Calu3 (cell line): ENCODE measurements at regions not wholly inside any gene's neighbourhood (a gene's known extent, or its start where the extent isn't known, plus 50 kb on each side); places are given as distances from the start of the nearest gene placed in this dataset.

Source experiments
- BruUV-seq: library from RNA; stranded (reverse); fragments of 400-500 nt; replicated peaks from 2 replicates; lab custom pipeline; 2021; lab: Mats Ljungman, UMichigan
- CTCF ChIA-PET: fragments of 300-600 bp; sonication (Branson Sonifier 250); formaldehyde crosslinking; loops from one replicate; lab custom pipeline; 2022; ENCODE audit warnings: antibody characterized with exemption; lab: Charles Lee
- DNase-seq: peaks from one replicate; pipeline ENCODE4 v3.0.0; 2022
- H3K27ac Mint-ChIP-seq: one replicate; pipeline ENCODE4 v1.8.0; 2022; ENCODE audit warnings: mixed read lengths; ENCODE audit not compliant: unreplicated experiment
- H3K27me3 Mint-ChIP-seq: one replicate; pipeline ENCODE4 v1.8.0; 2022; ENCODE audit warnings: mixed read lengths; ENCODE audit not compliant: unreplicated experiment
- H3K36me3 Mint-ChIP-seq: one replicate; pipeline ENCODE4 v1.8.0; 2022; ENCODE audit warnings: mild to moderate bottlenecking, moderate library complexity, mixed read lengths; ENCODE audit not compliant: insufficient read depth, unreplicated experiment
- H3K4me1 Mint-ChIP-seq: one replicate; pipeline ENCODE4 v1.8.0; 2022; ENCODE audit warnings: mild to moderate bottlenecking, low read depth, mixed read lengths; ENCODE audit not compliant: unreplicated experiment
- H3K4me3 Mint-ChIP-seq: one replicate; pipeline ENCODE4 v1.8.0; 2022; ENCODE audit warnings: mild to moderate bottlenecking, low read depth, moderate library complexity, mixed read lengths; ENCODE audit not compliant: unreplicated experiment
- H3K9me3 Mint-ChIP-seq: one replicate; pipeline ENCODE4 v1.8.0; 2022; ENCODE audit warnings: low read depth, mixed read lengths; ENCODE audit not compliant: unreplicated experiment
- intact Hi-C: fragments of 100-400 bp; cut with micrococcal nuclease; formaldehyde crosslinking; loops from one replicate; pipeline ENCODE4 v1.10.0; 2022; ENCODE audit not compliant: unreplicated experiment
- TF ChIP-seq, protein P1 (sequence below): fragments of 200-600 bp; IDR thresholded peaks from one replicate; pipeline ENCODE4 v1.8.0; 2022; ENCODE audit warnings: antibody characterized with exemption; ENCODE audit not compliant: unreplicated experiment

DNA sequence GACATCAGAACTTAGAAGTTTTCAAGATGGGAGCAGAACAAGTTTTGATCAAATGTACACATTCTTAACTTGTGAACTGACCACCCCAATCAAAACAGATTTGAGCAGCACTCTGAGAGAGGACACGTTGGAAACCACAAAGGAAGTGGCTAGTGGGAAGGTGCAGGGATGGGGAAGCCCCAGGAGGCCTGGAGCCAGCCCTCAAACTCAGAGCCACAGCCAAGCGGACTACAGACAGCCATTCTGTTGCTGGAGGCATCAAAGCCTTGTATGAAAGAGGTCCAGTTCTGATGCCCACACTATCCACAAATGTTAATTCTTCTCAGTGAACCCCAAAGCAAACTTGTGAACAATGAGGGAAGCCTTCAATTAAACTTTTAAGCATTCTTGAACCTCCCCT, 143.6 kb upstream of the RAB4A start:
- TF ChIP-seq, protein P1, sequence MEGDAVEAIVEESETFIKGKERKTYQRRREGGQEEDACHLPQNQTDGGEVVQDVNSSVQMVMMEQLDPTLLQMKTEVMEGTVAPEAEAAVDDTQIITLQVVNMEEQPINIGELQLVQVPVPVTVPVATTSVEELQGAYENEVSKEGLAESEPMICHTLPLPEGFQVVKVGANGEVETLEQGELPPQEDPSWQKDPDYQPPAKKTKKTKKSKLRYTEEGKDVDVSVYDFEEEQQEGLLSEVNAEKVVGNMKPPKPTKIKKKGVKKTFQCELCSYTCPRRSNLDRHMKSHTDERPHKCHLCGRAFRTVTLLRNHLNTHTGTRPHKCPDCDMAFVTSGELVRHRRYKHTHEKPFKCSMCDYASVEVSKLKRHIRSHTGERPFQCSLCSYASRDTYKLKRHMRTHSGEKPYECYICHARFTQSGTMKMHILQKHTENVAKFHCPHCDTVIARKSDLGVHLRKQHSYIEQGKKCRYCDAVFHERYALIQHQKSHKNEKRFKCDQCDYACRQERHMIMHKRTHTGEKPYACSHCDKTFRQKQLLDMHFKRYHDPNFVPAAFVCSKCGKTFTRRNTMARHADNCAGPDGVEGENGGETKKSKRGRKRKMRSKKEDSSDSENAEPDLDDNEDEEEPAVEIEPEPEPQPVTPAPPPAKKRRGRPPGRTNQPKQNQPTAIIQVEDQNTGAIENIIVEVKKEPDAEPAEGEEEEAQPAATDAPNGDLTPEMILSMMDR = no peak
- Mint-ChIP-seq H3K27ac (peak overlapping the region; percentile 37), H3K9me3 (no peaks in the 10 kb centered on the region), H3K36me3 (peaks cover 10% of the 10 kb centered on the region), H3K4me1 (peaks cover 85% of the 10 kb centered on the region), H3K27me3 (no peaks in the 10 kb centered on the region), H3K4me3 (no peak overlapping the region)
- CTCF ChIA-PET = no interaction called here
- BruUV-seq = no TSS peak
- intact Hi-C loops = no loop called here
- peak; percentile 70 for DNase-seq

DNA sequence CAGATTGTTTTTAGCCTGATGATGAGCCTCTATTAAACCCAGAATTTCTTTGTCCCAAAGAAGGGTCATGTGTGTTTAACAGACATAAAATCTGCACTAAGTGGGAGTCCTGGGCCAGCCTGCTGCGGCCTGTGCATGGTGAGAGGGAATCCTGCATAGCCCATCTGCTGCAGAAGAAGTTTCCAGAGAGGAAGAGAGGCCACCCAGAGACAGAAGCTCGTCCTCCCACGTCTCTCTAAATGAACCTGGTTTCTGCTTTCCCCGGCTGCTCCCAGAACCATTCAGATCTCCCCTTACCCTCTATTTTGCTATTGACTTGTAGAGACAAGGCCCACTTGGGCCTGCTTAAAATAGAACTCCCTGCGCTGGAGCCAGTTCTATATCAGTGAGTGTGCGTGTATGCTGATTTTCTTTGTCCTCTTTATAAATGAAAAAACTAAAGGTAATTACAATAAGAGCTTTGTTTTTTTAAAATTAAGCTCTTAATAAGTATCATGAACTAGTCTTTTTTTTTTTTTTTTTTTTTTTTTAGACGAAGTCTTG, 142.8 kb upstream of the RAB4A start:
- Mint-ChIP-seq H3K9me3 (no peaks in the 10 kb centered on the region), H3K4me3 (no peak overlapping the region), H3K27me3 (no peaks in the 10 kb centered on the region), H3K27ac (peak overlapping the region; percentile 37), H3K4me1 (peaks cover 94% of the 10 kb centered on the region), H3K36me3 (peaks cover 17% of the 10 kb centered on the region)
- no TSS peak for BruUV-seq
- CTCF ChIA-PET = interaction anchor here (0.6 to 1.6 kb wide), 2 partner anchors 12 to 100 kb away, joined by 3 to 4 read pairs; no protein-coding TSS in a partner anchor
- TF ChIP-seq, protein P1 = no peak
- DNase-seq = no peak
- intact Hi-C loops = no loop called here

DNA sequence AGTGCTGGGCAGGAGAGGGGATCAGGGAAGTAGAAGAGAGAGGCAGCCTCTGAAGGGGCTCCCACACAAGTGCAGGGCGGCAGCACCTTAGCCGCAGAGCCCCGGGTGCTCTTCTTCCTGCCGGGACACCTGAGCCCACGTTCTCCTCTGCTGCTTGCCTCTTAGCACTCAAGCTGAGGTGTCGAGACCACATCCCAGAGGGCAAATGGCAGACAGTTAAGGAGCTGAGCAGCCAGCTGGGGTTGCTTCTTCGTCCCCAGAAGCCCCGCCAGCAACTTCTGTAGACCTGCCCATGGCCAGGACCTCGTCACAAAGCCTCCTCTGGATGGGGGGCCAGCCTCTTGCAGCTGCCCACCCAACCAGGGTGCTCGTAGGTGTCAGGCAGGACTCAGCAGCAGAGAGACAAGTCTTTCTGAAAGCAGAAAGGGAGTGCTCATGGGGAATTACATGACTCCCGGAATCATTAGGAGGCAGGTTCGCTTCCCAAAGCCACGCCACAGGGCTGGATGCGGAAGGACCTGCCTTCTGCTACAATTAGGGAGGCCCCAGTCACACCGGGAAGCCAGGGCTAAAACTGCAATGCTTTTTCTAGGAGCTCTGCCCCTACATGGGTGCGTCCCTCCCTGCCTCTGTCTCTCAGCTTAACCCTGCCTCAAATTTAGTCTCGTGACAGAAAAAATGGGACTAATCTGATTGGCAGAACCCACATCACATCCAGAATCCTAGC, 141.4 kb upstream of the RAB4A start:
- Mint-ChIP-seq H3K27me3 (no peaks in the 10 kb centered on the region), H3K27ac (peak overlapping the region; percentile 98)

DNA sequence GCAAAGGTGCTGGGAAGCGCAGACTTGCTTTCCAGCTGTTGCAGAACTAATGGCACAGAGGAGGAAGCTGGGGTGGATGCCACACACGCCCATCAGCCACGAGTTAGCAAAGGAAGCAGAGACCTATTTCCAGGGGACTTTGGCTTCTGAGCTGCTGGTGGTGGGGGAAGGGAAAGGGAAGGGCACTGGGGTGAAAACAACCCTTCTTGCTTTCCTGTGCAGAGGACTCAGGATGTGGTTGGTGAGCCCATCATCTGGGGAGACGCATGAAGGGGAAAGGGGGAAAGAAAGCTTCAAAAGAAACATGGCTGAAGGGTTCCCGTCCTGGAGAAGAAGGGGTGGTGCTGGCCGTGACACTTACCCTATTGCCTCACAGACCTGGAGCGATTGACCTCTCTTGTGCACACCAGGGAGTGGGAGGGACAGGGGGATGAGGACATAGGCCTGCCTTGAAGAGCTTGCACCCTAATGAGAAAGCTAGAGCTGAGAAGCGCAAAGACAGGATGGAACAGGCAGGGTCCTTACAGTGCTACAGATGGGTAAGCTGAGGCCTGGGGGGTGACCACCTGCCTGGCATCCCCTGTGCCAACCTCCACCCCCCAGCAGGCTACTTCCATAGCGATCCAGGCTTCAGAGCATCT, 140.8 kb upstream of the RAB4A start:
- TF ChIP-seq, protein P1 = no peak
- no TSS peak for BruUV-seq
- no peak for DNase-seq
- Mint-ChIP-seq H3K27me3 (no peaks in the 10 kb centered on the region), H3K4me3 (no peak overlapping the region), H3K9me3 (peaks cover 4% of the 10 kb centered on the region), H3K36me3 (peaks cover 30% of the 10 kb centered on the region), H3K27ac (peak overlapping the region; percentile 98), H3K4me1 (peaks cover 89% of the 10 kb centered on the region)
- intact Hi-C loops = loop anchor here (10.0 kb wide), 2 partner anchors 105 to 295 kb away; no protein-coding TSS in a partner anchor
- CTCF ChIA-PET = interaction anchor here (0.6 kb wide), 1 partner anchor 454 kb away, joined by 5 read pairs; no protein-coding TSS in a partner anchor

More for the DNA sequence above, 141.4 kb upstream of the RAB4A start:
- no peak for DNase-seq
- no TSS peak for BruUV-seq
- Mint-ChIP-seq H3K4me3 (no peak overlapping the region), H3K36me3 (peaks cover 30% of the 10 kb centered on the region), H3K4me1 (peaks cover 96% of the 10 kb centered on the region), H3K9me3 (peaks cover 4% of the 10 kb centered on the region)
- TF ChIP-seq, protein P1 = no peak
- CTCF ChIA-PET = interaction anchor here (0.6 to 1.6 kb wide), 2 partner anchors 99 to 455 kb away, joined by 3 to 5 read pairs; no protein-coding TSS in a partner anchor
- intact Hi-C loops = loop anchor here (10.0 kb wide), 2 partner anchors 105 to 295 kb away; no protein-coding TSS in a partner anchor
